ENCODE measurements at regions not wholly inside any gene's neighbourhood (a gene's known extent, or its start where the extent isn't known, plus 50 kb on each side); places are given as distances from the start of the nearest gene placed in this dataset.

- no peak overlapping the region for H3K4me3 ChIP-seq (ENCODE audit: low read depth in 1 of 2, low read length in 1 of 2)
- H3K9me3 ChIP-seq, result no peaks in the 10 kb centered on the region
- no peak overlapping the region for H3K27ac ChIP-seq
- no peak for TF ChIP-seq CTCF (IDR thresholded peaks at IDR 0.05)
- H3K4me1 ChIP-seq (ENCODE audit: control insufficient read depth in 1 of 2, insufficient read depth in 1 of 2, low read depth in 1 of 2, low read length in 1 of 2), result no peaks in the 10 kb centered on the region
- H3K36me3 ChIP-seq, result no peaks in the 10 kb centered on the region
- H3K27me3 ChIP-seq, result no peaks in the 10 kb centered on the region
Measured at GRCh38 chr9:3773362-3774060, 247.7 kb upstream of the RFX3 start.

DNA sequence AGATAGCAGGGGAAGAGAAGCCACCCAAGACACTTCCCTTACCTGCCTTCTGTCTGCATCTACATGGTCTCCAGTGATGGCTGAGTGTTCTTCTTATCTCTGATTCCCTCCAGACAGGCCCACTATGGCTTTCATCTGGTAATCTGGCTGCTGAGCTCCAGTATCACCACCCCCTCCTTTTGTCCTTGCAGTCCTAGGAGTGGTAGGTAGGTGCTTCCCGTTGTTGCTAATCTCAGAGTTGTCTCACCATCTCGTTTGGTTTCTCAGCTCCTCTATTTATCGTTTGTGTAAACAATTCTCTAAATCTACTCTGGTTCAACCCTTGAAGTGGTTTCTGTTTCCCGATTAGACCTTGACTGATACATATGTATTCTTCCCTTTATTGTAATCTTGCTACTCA lies 243.8 kb upstream of the RFX3 start:
- no peak overlapping the region for H3K27ac ChIP-seq

DNA sequence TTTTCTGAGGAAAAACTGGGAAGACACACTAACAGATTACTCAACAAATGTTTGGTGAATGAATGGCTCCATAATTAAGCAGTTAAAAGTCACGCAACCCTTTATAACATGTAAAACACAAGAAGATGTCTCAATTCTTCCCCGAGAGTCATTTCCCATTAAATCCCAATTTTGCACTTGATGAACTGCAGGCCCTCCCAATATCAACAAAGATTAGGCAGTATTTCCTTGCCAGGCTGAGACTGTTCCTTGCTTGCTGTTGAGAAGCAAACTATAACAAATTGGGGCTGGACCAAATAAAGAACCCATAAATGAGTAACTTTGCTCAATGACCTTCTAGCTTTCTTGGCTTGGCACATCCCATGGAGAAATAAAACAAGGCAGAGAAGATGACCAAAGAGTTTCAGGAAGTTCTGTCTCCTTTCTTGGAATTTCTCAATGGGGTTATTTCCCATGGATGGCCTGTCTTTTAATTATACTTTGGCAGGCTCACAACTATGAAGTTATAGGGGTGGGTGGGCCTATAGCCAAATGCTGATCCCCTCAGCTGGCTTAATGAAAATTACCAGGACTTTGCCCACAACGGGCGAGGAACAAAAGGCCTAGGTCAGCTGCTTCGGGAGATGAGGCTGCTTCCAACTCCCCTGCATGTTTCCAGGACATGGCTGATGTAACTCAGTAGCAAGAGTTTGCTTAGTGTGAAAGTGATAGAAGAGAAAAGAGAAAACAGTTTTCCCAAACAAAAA lies 243.1 kb upstream of the RFX3 start:
- Histone ChIP-seq H3K9me3 (no peaks in the 10 kb centered on the region), H3K4me1 (ENCODE audit: control insufficient read depth in 1 of 2, insufficient read depth in 1 of 2, low read depth in 1 of 2, low read length in 1 of 2) (no peaks in the 10 kb centered on the region), H3K4me3 (ENCODE audit: low read depth in 1 of 2, low read length in 1 of 2) (no peak overlapping the region), H3K27me3 (no peaks in the 10 kb centered on the region), H3K36me3 (no peaks in the 10 kb centered on the region), H3K27ac (no peak overlapping the region)
- TF ChIP-seq CTCF (IDR thresholded peaks at IDR 0.05), result no peak

More for the DNA sequence above, 243.8 kb upstream of the RFX3 start:
- Histone ChIP-seq H3K27me3 (no peaks in the 10 kb centered on the region), H3K36me3 (no peaks in the 10 kb centered on the region), H3K4me1 (ENCODE audit: control insufficient read depth in 1 of 2, insufficient read depth in 1 of 2, low read depth in 1 of 2, low read length in 1 of 2) (no peaks in the 10 kb centered on the region), H3K4me3 (ENCODE audit: low read depth in 1 of 2, low read length in 1 of 2) (no peak overlapping the region), H3K9me3 (no peaks in the 10 kb centered on the region)
- TF ChIP-seq CTCF (IDR thresholded peaks at IDR 0.05), result no peak

DNA sequence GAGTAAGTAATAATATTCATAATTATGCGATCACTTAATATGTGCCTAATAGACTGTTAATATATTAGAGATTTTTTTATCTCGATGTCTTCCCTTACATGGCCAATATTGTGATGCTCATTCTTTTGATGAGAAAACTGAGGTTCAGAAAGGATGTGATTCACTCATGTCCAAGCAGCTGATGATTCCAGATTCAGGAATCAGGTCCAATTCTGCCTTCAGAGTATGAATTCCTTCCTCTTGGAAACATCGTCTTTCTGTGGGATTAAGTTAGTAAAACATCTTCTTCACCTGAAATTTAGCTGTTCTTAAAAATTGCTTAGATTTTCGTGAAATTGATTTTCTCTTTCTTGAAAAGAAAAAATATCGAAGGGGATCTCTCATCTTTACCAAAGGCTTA lies 242.5 kb upstream of the RFX3 start:
- H3K4me1 ChIP-seq (ENCODE audit: control insufficient read depth in 1 of 2, insufficient read depth in 1 of 2, low read depth in 1 of 2, low read length in 1 of 2), result no peaks in the 10 kb centered on the region
- H3K27ac ChIP-seq, result no peak overlapping the region
- no peaks in the 10 kb centered on the region for H3K27me3 ChIP-seq
- no peak for TF ChIP-seq CTCF (IDR thresholded peaks at IDR 0.05)
- H3K9me3 ChIP-seq, result no peaks in the 10 kb centered on the region
- no peak overlapping the region for H3K4me3 ChIP-seq (ENCODE audit: low read depth in 1 of 2, low read length in 1 of 2)
- H3K36me3 ChIP-seq, result no peaks in the 10 kb centered on the region

GRCh38 chr9:3762076-3762475 lies 236.3 kb upstream of the RFX3 start:
- Histone ChIP-seq H3K27ac (no peak overlapping the region), H3K36me3 (no peaks in the 10 kb centered on the region), H3K9me3 (no peaks in the 10 kb centered on the region), H3K4me3 (ENCODE audit: low read depth in 1 of 2, low read length in 1 of 2) (no peak overlapping the region), H3K4me1 (ENCODE audit: control insufficient read depth in 1 of 2, insufficient read depth in 1 of 2, low read depth in 1 of 2, low read length in 1 of 2) (peaks cover 13 to 21% of the 10 kb centered on the region in 2 experiments), H3K27me3 (no peaks in the 10 kb centered on the region)
- TF ChIP-seq CTCF (IDR thresholded peaks at IDR 0.05), result no peak

Data from neutrophil (primary cell).